Ureter (tissue), 1 donor: ENCODE measurements at regions not wholly inside any gene's neighbourhood (a gene's known extent, or its start where the extent isn't known, plus 50 kb on each side); places are given as distances from the start of the nearest gene placed in this dataset.
"Not testable (repeated sequence)": the region's sequence is repeated elsewhere in the genome, so short reads cannot be mapped to it uniquely, and the experiment has no call there.

Experiments used
- DNase-seq: peaks from one replicate; pipeline ENCODE4 v3.0.0-alpha.2; 2020; ENCODE audit warnings: low spot score
- donor health status: DM: yes; HTN: yes; CAD: no.

GRCh38 chr11:24157316-24157715, 339.5 kb upstream of the LUZP2 start:
- no peak for DNase-seq

- no peak for DNase-seq
Measured at GRCh38 chr11:24161587-24161986, 335.3 kb upstream of the LUZP2 start.

- no peak for DNase-seq
Measured at GRCh38 chr11:24163146-24163545, 333.7 kb upstream of the LUZP2 start.

- no peak for DNase-seq
Measured at GRCh38 chr11:24163841-24164240, 333.0 kb upstream of the LUZP2 start.

GRCh38 chr11:24171869-24172268, 325.0 kb upstream of the LUZP2 start:
- DNase-seq = no peak

GRCh38 chr11:24181395-24182047, 315.3 kb upstream of the LUZP2 start:
- DNase-seq = no peak

- not testable (repeated sequence) for DNase-seq
Measured at GRCh38 chr11:24185535-24185934, 311.3 kb upstream of the LUZP2 start.

- no peak for DNase-seq
Measured at GRCh38 chr11:24196733-24197132, 300.1 kb upstream of the LUZP2 start.

GRCh38 chr11:24198481-24198880, 298.4 kb upstream of the LUZP2 start:
- DNase-seq = no peak

GRCh38 chr11:24199461-24199860, 297.4 kb upstream of the LUZP2 start:
- no peak for DNase-seq

- no peak for DNase-seq
Measured at GRCh38 chr11:24206030-24206429, 290.8 kb upstream of the LUZP2 start.

- DNase-seq = no peak
Measured at GRCh38 chr11:24206511-24206910, 290.3 kb upstream of the LUZP2 start.

- no peak for DNase-seq
Measured at GRCh38 chr11:24216488-24216887, 280.4 kb upstream of the LUZP2 start.

- DNase-seq = not testable (repeated sequence)
Measured at GRCh38 chr11:24217319-24217718, 279.5 kb upstream of the LUZP2 start.

- DNase-seq = no peak
Measured at GRCh38 chr11:24225501-24225900, 271.4 kb upstream of the LUZP2 start.

GRCh38 chr11:24226606-24227005, 270.2 kb upstream of the LUZP2 start:
- DNase-seq = no peak

- DNase-seq = no peak
Measured at GRCh38 chr11:24233041-24233440, 263.8 kb upstream of the LUZP2 start.

GRCh38 chr11:24234822-24235508, 261.9 kb upstream of the LUZP2 start:
- no peak for DNase-seq

- no peak for DNase-seq
Measured at GRCh38 chr11:24238771-24239645, 257.8 kb upstream of the LUZP2 start.

GRCh38 chr11:24239930-24240329, 256.9 kb upstream of the LUZP2 start:
- DNase-seq = no peak

- DNase-seq = no peak
Measured at GRCh38 chr11:24240496-24241175, 256.2 kb upstream of the LUZP2 start.

GRCh38 chr11:24246715-24247114, 250.1 kb upstream of the LUZP2 start:
- DNase-seq = no peak
